CD4-positive, alpha-beta T cell treated with Interleukin-15 for 4 hours (primary cell): ENCODE measurements at regions not wholly inside any gene's neighbourhood (a gene's known extent, or its start where the extent isn't known, plus 50 kb on each side); places are given as distances from the start of the nearest gene placed in this dataset.
"Not testable (repeated sequence)": the region's sequence is repeated elsewhere in the genome, so short reads cannot be mapped to it uniquely, and the experiment has no call there.

Experiments
- DNase-seq: peaks from one replicate; pipeline ENCODE4 v3.0.0-alpha.2; 2020; ENCODE audit warnings: low spot score

DNA sequence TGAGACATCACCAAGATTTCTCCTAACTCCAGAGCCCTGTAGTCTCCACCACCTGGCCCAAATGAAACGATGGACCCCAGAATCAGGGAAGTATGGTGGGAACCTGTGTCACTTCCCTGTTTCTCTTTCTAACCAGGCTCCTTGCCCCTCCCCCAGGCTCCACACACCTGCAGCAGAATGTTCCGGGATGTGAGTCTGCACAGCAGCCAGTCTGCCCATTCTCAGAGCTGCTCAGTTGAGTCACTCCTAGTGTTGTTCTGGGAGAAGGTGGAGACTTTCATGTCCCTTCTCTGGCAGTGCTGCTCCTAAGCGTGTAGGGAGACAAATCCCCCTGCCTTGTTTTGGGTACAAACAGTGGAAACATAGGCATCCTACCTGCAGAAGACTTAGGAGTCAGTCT, 76.0 kb upstream of the XPA start:
- DNase-seq, result no peak

DNA sequence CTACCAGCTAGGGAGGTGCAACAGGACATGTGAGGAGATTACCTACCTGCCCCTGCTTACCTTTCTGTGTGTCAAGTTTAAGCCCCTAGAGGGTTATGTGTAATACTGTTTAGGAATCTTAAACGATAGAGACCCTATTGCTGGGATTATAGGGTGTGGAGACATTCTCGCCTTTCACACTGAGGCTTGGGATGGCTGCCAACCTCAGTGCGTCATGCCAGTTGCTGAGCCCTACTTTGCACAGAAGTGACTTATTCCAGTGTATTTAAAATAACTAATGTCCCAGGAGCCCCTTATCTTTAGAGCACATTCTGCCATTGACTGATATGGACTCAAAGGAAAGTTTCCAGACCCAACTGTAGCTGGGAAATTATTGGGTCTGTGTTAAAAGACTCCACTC, 76.6 kb upstream of the XPA start:
- no peak for DNase-seq

DNA sequence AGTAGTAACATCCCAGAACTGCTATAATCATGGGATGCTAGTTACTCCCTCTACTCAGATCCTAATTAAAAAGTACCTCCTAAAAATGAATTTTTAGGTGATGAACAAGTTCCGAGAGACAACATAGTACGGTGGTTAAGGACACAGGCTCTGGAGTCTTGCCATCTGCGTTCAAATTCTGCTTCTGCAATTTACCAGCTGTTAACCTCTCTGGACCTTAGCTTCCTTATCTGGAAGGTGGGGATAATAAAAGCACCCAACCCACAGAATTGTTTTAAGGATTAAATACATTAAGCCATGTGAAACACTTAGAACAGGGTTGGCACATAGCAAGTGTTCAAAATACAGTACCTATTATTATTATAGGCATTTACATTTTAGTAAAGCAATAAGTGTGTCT, 77.5 kb upstream of the XPA start:
- no peak for DNase-seq

GRCh38 chr9:97778740-97779139, 74.3 kb upstream of the FOXE1 start:
- not testable (repeated sequence) for DNase-seq

DNA sequence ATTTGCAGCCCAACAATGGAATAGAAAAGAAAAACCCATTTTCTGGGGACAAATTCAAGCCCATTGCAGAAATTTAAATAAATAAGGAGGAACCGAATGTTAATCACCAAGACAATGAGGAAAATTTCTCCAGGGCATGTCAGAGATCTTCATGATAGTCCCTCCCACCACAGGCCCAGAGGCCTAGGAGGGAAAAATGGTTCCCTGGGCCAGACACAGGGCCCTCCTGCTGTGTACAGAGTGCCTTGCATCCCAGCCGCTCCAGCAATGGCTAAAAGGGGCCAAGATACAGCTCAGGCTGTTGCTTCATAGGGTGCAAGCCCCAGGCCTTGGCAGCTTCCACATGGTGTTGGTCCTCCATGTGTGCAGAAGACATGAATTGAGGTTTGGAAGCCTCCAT, 73.4 kb upstream of the FOXE1 start:
- DNase-seq, result no peak

GRCh38 chr9:97781902-97782301, 71.1 kb upstream of the FOXE1 start:
- DNase-seq, result no peak

DNA sequence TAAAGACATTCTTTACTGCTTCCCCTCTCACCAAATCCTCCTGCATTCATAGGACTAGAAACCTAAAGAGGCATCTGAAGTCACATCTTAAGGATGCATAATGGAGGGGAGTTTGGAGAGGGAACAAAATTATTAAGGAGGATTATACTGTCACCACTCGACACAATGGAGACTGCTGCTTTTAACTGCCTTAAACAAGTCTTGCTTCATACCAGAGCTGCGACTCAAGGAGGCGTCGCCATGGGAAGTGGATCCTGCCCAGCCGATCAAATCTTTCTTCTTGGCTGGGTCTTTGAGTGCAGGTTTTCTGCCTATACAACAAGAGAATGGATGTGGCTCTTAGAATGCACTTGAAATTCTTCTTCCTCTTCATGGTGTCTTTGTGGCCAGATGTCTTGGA, 66.7 kb upstream of the FOXE1 start:
- DNase-seq, result no peak

- no peak for DNase-seq
These were observed 65.5 kb upstream of the FOXE1 start for GRCh38 chr9:97787551-97787950.

- no peak for DNase-seq
These were observed 64.0 kb upstream of the FOXE1 start for GRCh38 chr9:97788763-97789663.

- no peak for DNase-seq
These were observed 62.5 kb upstream of the FOXE1 start for GRCh38 chr9:97790542-97790941.

DNA sequence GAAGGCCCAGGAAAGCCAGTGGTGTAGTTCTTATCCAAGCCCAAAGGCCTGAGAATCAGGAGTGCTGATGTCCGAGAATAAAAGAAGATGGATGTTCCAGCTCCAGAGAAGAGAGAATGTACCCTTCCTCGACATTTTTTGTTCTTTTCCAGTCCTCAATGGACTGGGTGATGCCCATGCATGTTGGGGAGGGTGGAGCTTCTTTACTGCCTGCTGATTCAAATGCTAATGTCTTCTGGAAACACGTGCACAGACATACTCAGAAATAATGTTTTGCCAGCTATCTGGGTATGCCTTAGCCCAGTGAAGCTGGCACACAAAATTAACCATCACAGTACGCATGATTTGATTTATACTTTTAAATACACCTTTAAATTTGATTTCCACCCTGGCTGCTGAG, 61.5 kb upstream of the FOXE1 start:
- no peak for DNase-seq

- DNase-seq, result no peak
These were observed 60.0 kb upstream of the FOXE1 start for GRCh38 chr9:97793067-97793466.

- DNase-seq, result no peak
These were observed 58.4 kb upstream of the FOXE1 start for GRCh38 chr9:97794666-97795065.

- not testable (repeated sequence) for DNase-seq
These were observed 56.9 kb upstream of the FOXE1 start for GRCh38 chr9:97796176-97796575.

DNA sequence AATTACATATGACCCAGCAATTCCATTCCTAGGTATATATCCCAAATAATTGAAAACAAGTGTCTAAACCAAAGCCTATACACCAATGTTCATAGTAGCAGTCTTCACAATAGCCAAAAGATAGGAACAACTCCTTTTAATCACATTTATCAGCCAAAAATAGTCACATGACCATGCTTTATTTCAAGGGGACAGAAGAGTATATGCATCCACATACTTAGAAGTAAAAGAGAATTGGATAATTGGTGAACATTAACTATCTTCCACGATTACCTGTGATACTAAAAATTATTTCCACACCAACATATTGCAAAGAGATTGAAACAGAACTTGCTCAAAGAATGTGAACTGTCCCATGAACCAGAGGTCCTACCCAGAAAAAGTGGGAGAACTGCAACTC, 51.8 kb upstream of the FOXE1 start:
- no peak for DNase-seq

GRCh38 chr9:97802276-97802675, 50.8 kb upstream of the FOXE1 start:
- no peak for DNase-seq

DNA sequence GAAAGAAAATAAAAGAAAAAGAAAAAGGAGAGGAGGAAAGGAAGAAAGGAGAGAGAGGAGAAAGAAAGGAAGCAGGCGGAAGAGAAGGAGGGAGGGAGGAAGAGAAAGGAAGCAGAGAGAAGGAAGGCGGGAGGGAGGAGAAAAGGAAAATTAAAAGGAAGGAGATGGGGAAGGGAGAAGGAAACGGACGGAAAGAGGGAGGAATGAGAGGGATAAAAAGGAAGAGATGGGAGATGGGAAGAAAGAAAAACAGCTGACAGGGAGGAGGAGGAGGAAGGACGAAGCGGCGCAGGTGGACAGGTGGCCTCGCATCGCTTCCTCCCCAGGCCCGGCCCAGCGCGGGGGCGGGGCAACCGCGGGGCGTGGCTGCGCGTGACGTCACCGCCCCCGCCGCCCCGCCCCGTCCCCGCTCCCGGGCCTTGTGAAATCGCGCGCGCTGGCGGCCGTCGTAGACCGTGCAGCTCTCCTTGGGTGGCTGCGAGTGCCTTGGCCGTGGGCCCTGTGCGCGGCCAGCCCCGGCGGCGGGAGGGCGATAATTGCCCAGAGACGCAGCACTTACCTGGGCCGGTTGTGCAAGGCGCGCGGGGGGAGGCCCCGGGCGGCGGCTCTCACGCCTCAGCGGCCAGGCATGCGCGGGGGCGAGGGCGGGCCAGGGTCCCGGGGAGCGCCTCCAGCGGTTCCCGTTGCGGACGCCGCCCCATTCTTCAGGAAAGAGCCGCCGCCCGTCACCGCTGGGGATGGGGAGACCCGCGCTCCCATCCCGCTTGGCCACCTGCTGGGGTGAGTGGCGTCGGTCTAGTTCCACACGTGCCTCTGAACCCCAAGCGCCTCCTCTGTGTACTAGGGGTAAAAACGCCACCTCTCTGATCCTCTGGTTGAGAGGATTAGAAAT, 49.6 kb upstream of the FOXE1 start:
- peak; percentile 74 for DNase-seq
